ENCODE measurements at regions not wholly inside any gene's neighbourhood (a gene's known extent, or its start where the extent isn't known, plus 50 kb on each side); places are given as distances from the start of the nearest gene placed in this dataset.
"Not testable (repeated sequence)": the region's sequence is repeated elsewhere in the genome, so short reads cannot be mapped to it uniquely, and the experiment has no call there.

- in situ Hi-C loops (cut with MboI; ENCODE audit: low sequenced_read_pairs), result no loop called here
Observed at GRCh38 chr11:35046681-35047080, 92.3 kb upstream of the CD44 start.

DNA sequence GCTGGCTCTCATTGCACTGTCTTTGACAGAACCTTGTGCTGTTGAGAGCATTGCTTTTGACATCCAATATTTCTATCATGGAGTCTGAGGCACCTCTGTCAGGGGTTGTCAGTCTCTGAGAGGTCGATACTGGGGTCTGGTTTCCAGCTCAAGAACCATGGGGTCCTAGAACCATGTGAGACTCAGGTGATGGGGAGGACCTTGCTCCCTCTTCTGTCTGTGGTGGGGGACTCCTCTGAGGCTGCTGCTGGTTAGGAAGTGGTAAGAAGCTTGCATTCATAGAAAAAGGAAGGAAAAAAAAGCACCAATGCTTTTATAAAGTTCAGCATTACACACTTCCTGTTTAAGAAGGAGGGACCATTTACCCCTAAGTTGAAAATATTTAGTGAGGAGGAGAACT is 91.8 kb upstream of the CD44 start:
- in situ Hi-C loops (cut with MboI; ENCODE audit: low sequenced_read_pairs), result no loop called here

DNA sequence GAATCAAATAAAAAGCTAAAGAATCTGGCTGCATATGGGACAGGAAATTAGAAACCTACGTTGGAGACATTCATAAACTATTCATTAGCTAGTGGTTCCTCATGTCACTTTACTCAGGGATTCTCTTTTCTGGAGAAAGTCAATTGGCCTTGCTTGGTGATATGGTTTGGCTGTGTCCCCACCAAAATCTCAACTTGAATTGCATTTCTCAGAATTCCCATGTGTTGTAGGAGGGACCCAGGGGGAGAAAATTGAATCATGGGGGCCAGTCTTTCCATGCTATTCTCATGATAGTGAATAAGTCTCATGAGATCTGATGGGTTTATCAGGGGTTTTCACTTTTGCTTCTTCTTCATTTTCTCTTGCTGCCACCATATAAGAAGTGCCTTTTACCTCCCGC is 91.2 kb upstream of the CD44 start:
- in situ Hi-C loops (cut with MboI; ENCODE audit: low sequenced_read_pairs), result no loop called here

DNA sequence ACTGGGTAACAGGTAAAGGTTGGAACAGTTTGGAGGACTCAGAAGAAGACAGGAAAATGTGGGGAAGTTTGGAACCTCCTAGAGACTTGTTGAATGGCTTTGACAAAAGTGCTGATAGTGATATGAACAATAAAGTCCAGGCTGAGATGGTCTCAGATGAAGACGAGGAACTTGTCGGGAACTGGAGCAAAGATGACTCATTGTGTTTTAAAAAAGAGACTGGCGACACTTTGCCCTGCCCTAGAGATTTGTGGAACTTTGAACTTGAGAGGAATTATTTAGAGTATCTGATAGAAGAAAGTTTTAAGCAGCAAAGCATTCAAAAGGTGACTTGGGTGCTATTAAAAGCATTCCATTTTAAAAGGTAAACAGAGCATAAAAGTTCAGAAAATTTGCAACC is 90.6 kb upstream of the CD44 start:
- in situ Hi-C loops (cut with MboI; ENCODE audit: low sequenced_read_pairs), result not testable (repeated sequence)

DNA sequence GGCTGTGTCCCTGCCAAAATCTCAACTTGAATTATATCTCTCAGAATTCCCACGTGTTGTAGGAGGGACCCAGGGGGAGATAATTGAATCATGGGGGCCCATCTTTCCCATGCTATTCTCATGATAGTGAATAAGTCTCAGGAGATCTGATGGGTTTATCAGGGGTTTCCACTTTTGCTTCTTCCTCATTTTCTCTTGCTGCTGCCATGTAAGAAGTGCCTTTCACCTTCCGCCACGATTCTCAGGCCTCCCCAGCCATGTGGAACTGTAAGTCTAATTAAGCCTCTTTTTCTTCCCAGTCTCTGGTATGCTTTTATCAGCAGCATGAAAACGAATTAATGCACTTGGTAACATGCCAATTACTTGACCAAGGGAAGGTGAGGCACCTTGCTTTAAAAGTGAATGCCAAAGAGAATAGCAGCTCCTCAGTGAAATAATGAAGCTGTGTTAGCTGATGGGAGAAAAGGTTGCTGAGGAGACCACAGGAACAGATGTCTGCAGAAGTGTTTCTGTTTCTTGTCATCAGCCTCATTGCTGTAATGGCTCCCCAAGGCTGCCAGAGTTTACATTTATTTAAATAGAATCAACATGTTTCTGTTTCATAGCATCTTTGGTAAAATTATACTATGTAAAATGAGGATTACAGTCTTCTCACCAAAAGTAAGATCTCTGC is 89.0 kb upstream of the CD44 start:
- in situ Hi-C loops (cut with MboI; ENCODE audit: low sequenced_read_pairs), result no loop called here

GRCh38 chr11:35050541-35050995 is 88.4 kb upstream of the CD44 start:
- in situ Hi-C loops (cut with MboI; ENCODE audit: low sequenced_read_pairs), result no loop called here

GRCh38 chr11:35056391-35057093 is 82.4 kb upstream of the CD44 start:
- in situ Hi-C loops (cut with MboI; ENCODE audit: low sequenced_read_pairs), result no loop called here

GRCh38 chr11:35057926-35058668 is 80.9 kb upstream of the CD44 start:
- in situ Hi-C loops (cut with MboI; ENCODE audit: low sequenced_read_pairs), result no loop called here

- in situ Hi-C loops (cut with MboI; ENCODE audit: low sequenced_read_pairs), result no loop called here
Observed at GRCh38 chr11:35058669-35059434, 80.1 kb upstream of the CD44 start.

DNA sequence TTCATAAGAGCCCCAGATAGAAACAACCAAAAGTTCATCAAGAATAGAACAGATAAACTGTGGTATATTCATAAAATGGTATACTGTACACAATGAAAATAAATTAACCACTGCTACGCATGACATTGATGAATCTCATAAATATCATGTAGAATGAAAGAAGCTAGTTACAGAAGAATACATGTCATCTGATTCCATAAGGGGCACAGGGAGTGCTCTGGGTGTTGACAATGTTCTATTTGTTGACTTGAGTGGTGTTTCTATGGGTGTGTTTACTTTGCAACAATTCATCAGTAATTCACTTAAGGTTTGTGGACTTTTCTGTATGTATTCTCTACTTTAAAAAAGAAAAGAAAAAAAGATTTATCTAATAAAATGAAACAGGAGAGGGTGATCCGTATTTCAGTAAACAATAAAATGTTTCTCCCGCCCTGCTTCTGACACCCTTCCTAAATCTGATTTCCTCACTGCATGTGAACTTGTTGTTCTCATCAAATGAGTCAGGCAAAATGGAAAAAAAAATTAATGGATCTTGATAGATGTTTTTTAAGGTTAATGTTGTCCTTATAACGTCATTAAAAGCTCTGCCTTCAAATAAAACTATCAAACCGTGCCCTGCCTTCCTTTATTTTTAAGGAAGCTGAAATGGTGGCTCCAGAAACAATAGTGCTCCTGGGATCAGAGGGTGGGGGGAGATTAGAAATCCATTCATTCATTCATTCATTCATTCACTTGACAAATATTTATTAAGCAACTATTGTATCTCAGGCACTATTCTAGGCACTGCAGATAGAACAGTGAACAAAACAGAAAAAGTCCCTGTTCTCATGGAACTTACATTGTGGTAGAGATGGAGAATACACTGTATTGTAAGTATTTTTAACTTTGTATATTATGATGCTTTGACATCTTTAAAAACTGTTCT is 77.2 kb upstream of the CD44 start:
- in situ Hi-C loops (cut with MboI; ENCODE audit: low sequenced_read_pairs), result no loop called here

DNA sequence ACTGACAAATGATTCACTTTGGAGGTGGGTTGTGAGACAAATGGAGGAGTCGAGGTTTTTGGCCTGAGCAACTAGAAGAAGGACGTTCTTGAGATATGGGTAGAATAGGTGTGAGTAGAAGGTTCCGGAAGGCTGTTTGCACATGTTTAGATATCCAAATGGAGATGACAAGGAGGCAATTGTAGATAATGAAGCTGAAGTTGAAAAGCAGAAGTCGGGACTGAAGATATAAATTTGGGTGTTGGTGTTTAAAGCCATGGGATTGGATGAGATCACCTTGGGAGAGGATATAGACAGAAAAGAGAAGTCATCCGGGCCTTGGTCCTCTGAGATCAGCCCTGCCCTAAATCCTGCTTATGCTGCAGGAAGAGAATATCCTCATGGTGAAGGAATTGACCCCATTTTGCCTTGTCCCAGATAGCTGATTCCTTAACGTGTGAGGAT is 75.5 kb upstream of the CD44 start:
- in situ Hi-C loops (cut with MboI; ENCODE audit: low sequenced_read_pairs), result no loop called here

DNA sequence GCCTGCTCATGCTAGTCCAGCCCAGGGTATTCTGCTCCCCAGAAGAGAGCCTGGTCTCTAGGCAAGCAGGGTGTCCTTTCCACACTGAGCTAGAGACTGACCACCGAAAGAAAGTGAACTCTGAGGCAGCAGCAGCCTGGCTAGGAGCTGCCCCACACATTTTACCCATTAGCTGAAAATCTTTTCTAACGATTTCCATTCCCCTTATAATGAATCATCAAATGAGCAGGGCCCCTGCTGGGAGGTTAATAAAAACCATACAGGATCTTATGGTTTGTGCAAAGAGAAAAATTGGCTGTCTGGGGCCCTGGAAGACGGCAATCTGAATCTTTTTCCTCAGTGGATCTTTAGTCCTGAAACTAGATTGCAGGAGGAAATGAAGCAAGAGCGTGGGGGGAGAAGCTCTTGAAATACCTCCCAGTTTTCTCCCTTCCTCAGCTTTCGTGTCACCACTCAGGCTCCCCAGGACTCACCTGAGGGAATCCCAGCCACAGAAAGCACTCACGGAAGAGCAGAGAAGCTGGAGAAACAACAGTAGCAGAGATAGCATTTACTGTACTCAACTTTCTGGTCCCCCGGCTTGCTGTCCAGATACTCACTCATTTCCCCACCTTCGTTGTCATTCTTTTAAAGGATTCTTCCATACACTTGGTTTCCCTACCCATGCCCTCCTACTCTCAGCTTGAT is 74.7 kb upstream of the CD44 start:
- in situ Hi-C loops (cut with MboI; ENCODE audit: low sequenced_read_pairs), result no loop called here

DNA sequence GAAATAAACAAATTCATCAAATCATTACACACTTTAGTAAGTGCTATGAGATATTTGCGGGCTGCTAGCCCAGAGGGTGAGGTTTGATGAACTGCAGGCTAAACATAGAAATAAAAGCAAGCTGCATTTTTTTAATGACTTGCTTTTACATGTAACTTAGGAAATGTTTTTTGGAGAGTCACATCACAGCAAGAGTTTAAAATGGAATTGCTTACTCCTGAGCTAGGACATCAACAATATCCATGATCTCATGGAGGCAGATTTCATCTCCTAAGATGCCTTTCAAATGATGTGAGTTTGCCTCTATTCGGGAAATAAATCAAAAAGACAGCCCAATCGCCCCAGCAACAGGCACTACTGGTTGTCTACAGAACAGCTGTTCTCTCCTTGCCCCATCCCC is 73.4 kb upstream of the CD44 start:
- in situ Hi-C loops (cut with MboI; ENCODE audit: low sequenced_read_pairs), result no loop called here

GRCh38 chr11:35066030-35066429 is 72.9 kb upstream of the CD44 start:
- in situ Hi-C loops (cut with MboI; ENCODE audit: low sequenced_read_pairs), result no loop called here

- in situ Hi-C loops (cut with MboI; ENCODE audit: low sequenced_read_pairs), result no loop called here
Observed at GRCh38 chr11:35066783-35067423, 72.1 kb upstream of the CD44 start.

DNA sequence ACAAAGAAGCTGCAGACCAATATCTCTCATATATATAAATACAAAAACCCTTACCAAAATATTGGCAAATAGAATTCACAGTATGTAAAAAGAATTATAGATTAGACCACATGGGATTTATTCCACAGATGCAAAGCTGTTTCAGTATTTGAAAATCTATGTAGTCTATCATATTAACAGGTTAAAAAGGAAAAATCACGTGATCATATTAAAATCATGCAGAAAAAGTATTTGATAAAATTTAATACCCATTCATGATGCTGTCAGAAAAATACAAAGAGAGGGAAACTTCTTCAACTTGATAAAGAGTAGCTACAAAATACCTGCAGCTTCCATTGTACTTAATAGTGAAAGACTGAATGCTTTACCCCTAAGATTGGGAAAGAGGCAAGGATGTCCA is 67.2 kb upstream of the CD44 start:
- in situ Hi-C loops (cut with MboI; ENCODE audit: low sequenced_read_pairs), result no loop called here

DNA sequence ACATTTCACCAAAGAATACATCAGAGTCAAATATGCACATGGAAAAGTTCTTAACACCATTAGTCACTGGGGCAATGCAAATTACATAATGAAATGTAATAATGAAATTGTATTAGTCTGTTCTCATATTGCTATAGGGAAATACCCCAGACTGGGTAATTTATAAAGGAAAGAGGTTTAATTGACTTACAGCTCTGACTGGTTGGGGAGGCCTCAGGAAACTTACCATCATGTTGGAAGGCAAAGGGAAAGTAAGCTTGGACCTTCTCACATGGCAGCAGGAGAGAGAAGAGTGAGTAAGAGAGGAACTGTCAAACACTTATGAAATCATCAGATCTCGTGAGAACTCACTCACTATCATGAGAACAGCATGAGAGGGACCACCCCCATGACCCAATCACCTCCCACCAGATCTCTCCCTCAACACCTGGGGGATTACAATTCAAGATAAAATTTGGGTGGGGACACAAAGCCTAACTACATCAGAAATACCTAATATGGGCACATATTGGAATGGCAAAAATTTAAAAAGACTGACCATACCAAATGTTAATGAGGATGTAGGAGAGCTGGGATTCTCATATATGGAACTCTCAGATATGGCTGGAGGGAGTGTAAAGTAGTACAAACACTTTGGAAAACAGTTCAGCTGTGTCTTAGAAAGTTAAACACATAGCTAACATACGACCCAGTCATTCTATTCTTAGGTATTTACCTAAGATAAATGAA is 65.1 kb upstream of the CD44 start:
- in situ Hi-C loops (cut with MboI; ENCODE audit: low sequenced_read_pairs), result no loop called here

All from HL-60/S4 treated with phorbol 12-myristate 13-acetate at 8.2 ng/mL for 4 days and 3 days (cell line).